IPS-NIHi11 (cell line): ENCODE measurements at regions not wholly inside any gene's neighbourhood (a gene's known extent, or its start where the extent isn't known, plus 50 kb on each side); places are given as distances from the start of the nearest gene placed in this dataset.
A peak's percentile ranks its signal among the peaks of the same experiment; 100 is the strongest.
"Not testable (repeated sequence)": the region's sequence is repeated elsewhere in the genome, so short reads cannot be mapped to it uniquely, and the experiment has no call there.

Source experiments
- DNase-seq: peaks from one replicate; pipeline ENCODE4 v3.0.0; 2012; ENCODE audit warnings: mixed read lengths, low spot score

GRCh38 chr18:43341014-43341413, 63.7 kb upstream of the SYT4 start:
- DNase-seq, result no peak

GRCh38 chr18:43350176-43350575, 72.9 kb upstream of the SYT4 start:
- no peak for DNase-seq

GRCh38 chr18:43364535-43364934, 87.2 kb upstream of the SYT4 start:
- no peak for DNase-seq

- no peak for DNase-seq
Measured at GRCh38 chr18:43367895-43368294, 90.6 kb upstream of the SYT4 start.

- not testable (repeated sequence) for DNase-seq
Measured at GRCh38 chr18:43369311-43369710, 92.0 kb upstream of the SYT4 start.

- DNase-seq, result no peak
Measured at GRCh38 chr18:43372773-43373172, 95.5 kb upstream of the SYT4 start.

GRCh38 chr18:43380104-43380672, 102.9 kb upstream of the SYT4 start:
- DNase-seq, result no peak

GRCh38 chr18:43382641-43383403, 105.5 kb upstream of the SYT4 start:
- no peak for DNase-seq

- no peak for DNase-seq
Measured at GRCh38 chr18:43389163-43389562, 111.9 kb upstream of the SYT4 start.

- DNase-seq, result no peak
Measured at GRCh38 chr18:43392168-43392567, 114.9 kb upstream of the SYT4 start.

GRCh38 chr18:43393174-43393573, 115.9 kb upstream of the SYT4 start:
- DNase-seq, result no peak

- DNase-seq, result no peak
Measured at GRCh38 chr18:43396266-43396665, 119.0 kb upstream of the SYT4 start.

GRCh38 chr18:43398601-43399000, 121.3 kb upstream of the SYT4 start:
- no peak for DNase-seq

GRCh38 chr18:43405097-43405496, 127.8 kb upstream of the SYT4 start:
- no peak for DNase-seq

- DNase-seq, result no peak
Measured at GRCh38 chr18:43414006-43414405, 136.7 kb upstream of the SYT4 start.

- no peak for DNase-seq
Measured at GRCh38 chr18:43420091-43420490, 142.8 kb upstream of the SYT4 start.

GRCh38 chr18:43420950-43421349, 143.7 kb upstream of the SYT4 start:
- peak; percentile 31 for DNase-seq

GRCh38 chr18:43422518-43422917, 145.2 kb upstream of the SYT4 start:
- DNase-seq, result peak; percentile 11

- no peak for DNase-seq
Measured at GRCh38 chr18:43435851-43436250, 158.6 kb upstream of the SYT4 start.

- no peak for DNase-seq
Measured at GRCh38 chr18:43442131-43442530, 164.8 kb upstream of the SYT4 start.

GRCh38 chr18:43442571-43442970, 165.3 kb upstream of the SYT4 start:
- DNase-seq, result no peak

GRCh38 chr18:43465483-43465882, 188.2 kb upstream of the SYT4 start:
- DNase-seq, result no peak

GRCh38 chr18:43471873-43472272, 194.6 kb upstream of the SYT4 start:
- no peak for DNase-seq

- no peak for DNase-seq
Measured at GRCh38 chr18:43481069-43481468, 203.8 kb upstream of the SYT4 start.
